ENCODE measurements at regions not wholly inside any gene's neighbourhood (a gene's known extent, or its start where the extent isn't known, plus 50 kb on each side); places are given as distances from the start of the nearest gene placed in this dataset.

DNA sequence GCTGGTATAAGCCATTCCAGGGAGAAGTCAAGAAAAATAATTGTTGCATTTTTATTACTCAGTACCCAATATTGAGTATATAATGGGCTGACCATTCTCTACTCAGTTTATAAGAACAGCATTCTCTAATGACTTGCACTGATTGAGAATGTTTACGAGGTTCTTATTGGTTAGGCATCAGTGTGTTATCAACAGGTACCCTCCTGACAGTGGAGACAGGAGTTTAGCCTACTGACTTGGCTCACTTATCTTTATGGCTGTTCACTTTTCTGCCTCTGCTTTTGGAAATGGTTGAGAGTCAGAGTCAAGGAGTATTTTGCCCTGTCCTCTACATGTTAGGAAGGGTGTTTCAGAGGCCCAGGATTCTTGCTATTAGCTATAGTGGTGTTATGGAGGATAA is 228.0 kb upstream of the RGS6 start:
- H3K27me3 ChIP-seq (replicated peaks; ENCODE audit: insufficient read depth), result no peaks in the 10 kb centered on the region

DNA sequence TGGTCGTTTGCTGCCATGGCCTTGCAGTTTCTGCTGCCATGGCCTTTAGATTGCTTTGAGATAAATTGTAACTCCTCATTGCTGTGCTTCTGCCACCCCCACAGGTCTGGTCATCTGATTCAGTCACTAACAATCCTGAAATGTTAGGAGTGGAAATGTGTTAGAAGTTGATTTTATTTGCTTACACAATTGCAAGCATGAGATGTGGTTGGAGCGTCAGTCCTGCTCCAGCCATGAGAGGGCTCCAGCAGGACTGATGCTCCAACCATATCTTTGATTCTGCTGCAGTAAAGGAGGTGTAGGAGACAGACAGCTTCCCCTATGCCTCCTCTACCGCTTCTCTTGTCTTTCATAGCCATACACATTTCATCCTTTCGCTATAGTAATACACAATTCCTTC is 226.8 kb upstream of the RGS6 start:
- no peak for DNase-seq (ENCODE audit: low spot score)
- intact Hi-C loops (cut with DNase I), result no loop called here
- no peak overlapping the region for H3K27ac ChIP-seq
- H3K4me1 ChIP-seq (replicated peaks), result no peaks in the 10 kb centered on the region
- H3K9me3 ChIP-seq, result no peaks in the 10 kb centered on the region
- no peak for TF ChIP-seq POLR2AphosphoS5 (IDR thresholded peaks at IDR 0.05)
- TF ChIP-seq, protein P1, sequence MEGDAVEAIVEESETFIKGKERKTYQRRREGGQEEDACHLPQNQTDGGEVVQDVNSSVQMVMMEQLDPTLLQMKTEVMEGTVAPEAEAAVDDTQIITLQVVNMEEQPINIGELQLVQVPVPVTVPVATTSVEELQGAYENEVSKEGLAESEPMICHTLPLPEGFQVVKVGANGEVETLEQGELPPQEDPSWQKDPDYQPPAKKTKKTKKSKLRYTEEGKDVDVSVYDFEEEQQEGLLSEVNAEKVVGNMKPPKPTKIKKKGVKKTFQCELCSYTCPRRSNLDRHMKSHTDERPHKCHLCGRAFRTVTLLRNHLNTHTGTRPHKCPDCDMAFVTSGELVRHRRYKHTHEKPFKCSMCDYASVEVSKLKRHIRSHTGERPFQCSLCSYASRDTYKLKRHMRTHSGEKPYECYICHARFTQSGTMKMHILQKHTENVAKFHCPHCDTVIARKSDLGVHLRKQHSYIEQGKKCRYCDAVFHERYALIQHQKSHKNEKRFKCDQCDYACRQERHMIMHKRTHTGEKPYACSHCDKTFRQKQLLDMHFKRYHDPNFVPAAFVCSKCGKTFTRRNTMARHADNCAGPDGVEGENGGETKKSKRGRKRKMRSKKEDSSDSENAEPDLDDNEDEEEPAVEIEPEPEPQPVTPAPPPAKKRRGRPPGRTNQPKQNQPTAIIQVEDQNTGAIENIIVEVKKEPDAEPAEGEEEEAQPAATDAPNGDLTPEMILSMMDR (IDR thresholded peaks at IDR 0.05), result no peak
- TF ChIP-seq POLR2A (IDR thresholded peaks at IDR 0.05), result no peak
- no peak overlapping the region for H3K4me3 ChIP-seq
- no peaks in the 10 kb centered on the region for H3K36me3 ChIP-seq
- H3K27me3 ChIP-seq (replicated peaks; ENCODE audit: insufficient read depth), result no peaks in the 10 kb centered on the region
- 93% methylated on average over 4 of the region's 4 CpGs for WGBS

More for the DNA sequence above, 228.0 kb upstream of the RGS6 start:
- Histone ChIP-seq H3K4me1 (replicated peaks) (no peaks in the 10 kb centered on the region), H3K36me3 (no peaks in the 10 kb centered on the region), H3K4me3 (no peak overlapping the region), H3K27ac (no peak overlapping the region), H3K9me3 (no peaks in the 10 kb centered on the region)
- intact Hi-C loops (cut with DNase I), result no loop called here
- WGBS, result 95% methylated on average over 1 of the region's 1 CpG
- TF ChIP-seq POLR2AphosphoS5 (IDR thresholded peaks at IDR 0.05) (no peak), POLR2A (IDR thresholded peaks at IDR 0.05) (no peak)
- TF ChIP-seq, protein P1 (IDR thresholded peaks at IDR 0.05), result no peak
- DNase-seq (ENCODE audit: low spot score), result no peak

DNA sequence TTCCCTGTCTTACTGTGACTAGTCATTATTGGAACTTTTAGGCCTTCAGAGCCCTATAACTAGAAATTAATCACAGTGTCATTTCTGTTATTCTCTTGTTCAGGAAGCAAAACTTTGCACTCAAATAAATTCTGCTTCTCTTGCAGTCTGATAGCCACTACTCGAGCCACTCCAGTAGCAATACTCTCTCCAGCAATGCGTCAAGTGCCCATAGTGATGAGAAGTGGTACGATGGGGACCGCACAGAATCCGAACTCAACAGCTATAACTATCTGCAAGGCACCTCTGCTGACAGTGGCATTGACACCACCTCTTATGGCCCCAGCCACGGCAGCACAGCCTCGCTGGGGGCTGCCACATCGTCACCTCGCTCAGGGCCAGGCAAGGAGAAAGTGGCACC is 223.2 kb upstream of the RGS6 start:
- intact Hi-C loops (cut with DNase I), result no loop called here
- Histone ChIP-seq H3K27ac (no peak overlapping the region), H3K9me3 (no peaks in the 10 kb centered on the region), H3K4me1 (replicated peaks) (no peaks in the 10 kb centered on the region), H3K27me3 (replicated peaks; ENCODE audit: insufficient read depth) (no peaks in the 10 kb centered on the region), H3K36me3 (no peaks in the 10 kb centered on the region), H3K4me3 (no peak overlapping the region)
- 97% methylated on average over 9 of the region's 9 CpGs for WGBS
- DNase-seq (ENCODE audit: low spot score), result no peak
- TF ChIP-seq POLR2A (IDR thresholded peaks at IDR 0.05) (no peak), POLR2AphosphoS5 (IDR thresholded peaks at IDR 0.05) (no peak)
- TF ChIP-seq, protein P1 (IDR thresholded peaks at IDR 0.05), result no peak

DNA sequence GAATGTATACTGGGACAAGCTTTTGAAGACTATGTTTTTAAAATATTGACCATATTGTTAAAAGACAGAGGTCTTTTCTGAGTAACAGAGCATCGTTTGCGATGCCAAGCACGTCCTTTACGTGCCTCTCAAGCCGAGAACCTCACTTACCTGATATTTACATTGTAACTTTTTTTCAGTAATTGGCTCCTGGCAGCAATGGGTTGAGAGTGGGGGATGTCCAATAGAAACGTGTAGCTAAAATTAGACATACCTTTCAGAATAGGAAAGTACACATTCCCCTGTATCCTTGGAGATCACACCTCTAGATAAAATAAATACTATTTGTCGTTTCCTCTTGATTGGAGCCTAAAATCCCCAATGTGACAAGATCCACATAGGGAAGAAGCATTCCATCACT is 222.2 kb upstream of the RGS6 start:
- 78% methylated on average over 7 of the region's 7 CpGs for WGBS
- Histone ChIP-seq H3K4me3 (no peak overlapping the region), H3K36me3 (no peaks in the 10 kb centered on the region), H3K27ac (no peak overlapping the region), H3K9me3 (no peaks in the 10 kb centered on the region), H3K27me3 (replicated peaks; ENCODE audit: insufficient read depth) (no peaks in the 10 kb centered on the region), H3K4me1 (replicated peaks) (no peaks in the 10 kb centered on the region)
- DNase-seq (ENCODE audit: low spot score), result no peak
- no peak for TF ChIP-seq POLR2AphosphoS5 (IDR thresholded peaks at IDR 0.05)
- TF ChIP-seq, protein P1 (IDR thresholded peaks at IDR 0.05), result no peak
- no peak for TF ChIP-seq POLR2A (IDR thresholded peaks at IDR 0.05)
- intact Hi-C loops (cut with DNase I), result no loop called here

DNA sequence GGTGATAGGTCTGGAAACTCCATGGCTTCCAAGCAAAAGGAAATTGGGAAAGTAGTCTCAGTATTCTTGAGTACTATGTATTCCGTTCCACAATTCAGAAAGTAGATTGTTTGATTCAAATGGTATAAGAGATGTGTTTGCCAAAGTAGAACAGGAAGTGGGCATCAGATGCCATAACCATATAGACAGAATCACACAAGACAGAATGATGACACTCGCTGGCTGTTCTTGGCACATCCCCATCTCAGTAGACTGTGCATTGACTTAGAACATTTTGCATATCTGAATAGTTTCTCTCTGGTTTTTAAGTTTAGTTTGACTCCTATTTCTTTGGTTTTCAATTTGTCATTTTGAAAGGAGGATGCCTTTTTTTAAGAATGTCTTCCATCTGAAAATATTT is 221.1 kb upstream of the RGS6 start:
- WGBS, result 97% methylated on average over 2 of the region's 2 CpGs
- intact Hi-C loops (cut with DNase I), result no loop called here
- no peak overlapping the region for H3K27ac ChIP-seq

More for the DNA sequence above, 221.1 kb upstream of the RGS6 start:
- Histone ChIP-seq H3K9me3 (no peaks in the 10 kb centered on the region), H3K4me1 (replicated peaks) (no peaks in the 10 kb centered on the region), H3K36me3 (no peaks in the 10 kb centered on the region), H3K27me3 (replicated peaks; ENCODE audit: insufficient read depth) (no peaks in the 10 kb centered on the region), H3K4me3 (no peak overlapping the region)
- TF ChIP-seq, protein P1 (IDR thresholded peaks at IDR 0.05), result no peak
- TF ChIP-seq POLR2AphosphoS5 (IDR thresholded peaks at IDR 0.05) (no peak), POLR2A (IDR thresholded peaks at IDR 0.05) (no peak)
- no peak for DNase-seq (ENCODE audit: low spot score)

All from prostate gland (tissue), 2 donors.